ENCODE measurements at regions not wholly inside any gene's neighbourhood (a gene's known extent, or its start where the extent isn't known, plus 50 kb on each side); places are given as distances from the start of the nearest gene placed in this dataset.

DNA sequence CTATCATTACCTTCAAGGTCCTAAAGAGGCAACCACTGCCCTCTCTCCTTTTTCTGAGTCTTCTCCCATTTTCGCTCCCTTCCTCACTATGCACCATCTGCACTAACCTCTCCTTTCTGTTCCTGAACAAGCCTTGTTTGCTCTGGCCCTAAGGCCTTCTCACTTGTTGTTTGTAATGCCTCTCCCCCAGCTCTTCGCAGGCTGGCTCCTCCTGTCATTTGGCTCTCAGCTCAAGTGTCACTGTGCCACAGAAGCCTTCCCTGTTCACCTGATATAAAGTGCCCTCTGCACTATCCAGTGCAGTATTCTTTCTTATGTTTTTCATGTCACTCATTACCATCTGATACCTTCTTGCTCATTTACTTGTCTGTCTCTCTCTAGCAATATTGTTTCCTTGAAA, 303.7 kb downstream of the KCNN2 start:
- no peak for TF ChIP-seq POLR2A (IDR thresholded peaks at IDR 0.05)
- TF ChIP-seq, protein P1, sequence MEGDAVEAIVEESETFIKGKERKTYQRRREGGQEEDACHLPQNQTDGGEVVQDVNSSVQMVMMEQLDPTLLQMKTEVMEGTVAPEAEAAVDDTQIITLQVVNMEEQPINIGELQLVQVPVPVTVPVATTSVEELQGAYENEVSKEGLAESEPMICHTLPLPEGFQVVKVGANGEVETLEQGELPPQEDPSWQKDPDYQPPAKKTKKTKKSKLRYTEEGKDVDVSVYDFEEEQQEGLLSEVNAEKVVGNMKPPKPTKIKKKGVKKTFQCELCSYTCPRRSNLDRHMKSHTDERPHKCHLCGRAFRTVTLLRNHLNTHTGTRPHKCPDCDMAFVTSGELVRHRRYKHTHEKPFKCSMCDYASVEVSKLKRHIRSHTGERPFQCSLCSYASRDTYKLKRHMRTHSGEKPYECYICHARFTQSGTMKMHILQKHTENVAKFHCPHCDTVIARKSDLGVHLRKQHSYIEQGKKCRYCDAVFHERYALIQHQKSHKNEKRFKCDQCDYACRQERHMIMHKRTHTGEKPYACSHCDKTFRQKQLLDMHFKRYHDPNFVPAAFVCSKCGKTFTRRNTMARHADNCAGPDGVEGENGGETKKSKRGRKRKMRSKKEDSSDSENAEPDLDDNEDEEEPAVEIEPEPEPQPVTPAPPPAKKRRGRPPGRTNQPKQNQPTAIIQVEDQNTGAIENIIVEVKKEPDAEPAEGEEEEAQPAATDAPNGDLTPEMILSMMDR (IDR thresholded peaks at IDR 0.05) = no peak
- H3K4me1 ChIP-seq = no peaks in the 10 kb centered on the region
- no peak overlapping the region for H3K27ac ChIP-seq
- H3K4me3 ChIP-seq = no peak overlapping the region
- DNase-seq = no peak
- no peaks in the 10 kb centered on the region for H3K27me3 ChIP-seq
- no peaks in the 10 kb centered on the region for H3K9me3 ChIP-seq
- H3K36me3 ChIP-seq = no peaks in the 10 kb centered on the region

DNA sequence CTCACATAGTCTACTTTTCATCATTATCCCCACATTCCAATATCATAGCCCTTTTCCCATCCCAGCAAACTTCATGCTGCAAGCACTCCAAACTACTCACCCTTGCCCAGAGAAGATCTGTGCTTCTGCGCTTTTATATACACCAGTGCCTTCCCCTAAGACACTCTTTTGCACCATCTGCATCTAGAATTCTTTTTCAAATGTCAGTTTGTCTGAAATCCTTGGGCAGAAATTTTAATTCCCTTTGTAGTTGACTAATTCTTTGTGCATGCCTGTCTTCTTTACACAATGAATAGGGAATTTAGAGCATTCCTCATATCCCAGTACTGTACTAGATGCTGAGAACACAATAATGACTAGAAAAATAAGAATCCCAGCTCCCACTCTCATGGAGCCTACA, 298.9 kb downstream of the KCNN2 start:
- Histone ChIP-seq H3K27ac (no peak overlapping the region), H3K4me1 (no peaks in the 10 kb centered on the region), H3K4me3 (no peak overlapping the region)

GRCh38 chr5:114658194-114658593, 296.3 kb downstream of the KCNN2 start:
- Histone ChIP-seq H3K4me1 (no peaks in the 10 kb centered on the region), H3K4me3 (no peak overlapping the region), H3K27ac (no peak overlapping the region), H3K27me3 (no peaks in the 10 kb centered on the region), H3K9me3 (no peaks in the 10 kb centered on the region), H3K36me3 (no peaks in the 10 kb centered on the region)
- TF ChIP-seq, protein P1 (IDR thresholded peaks at IDR 0.05) = no peak
- no peak for TF ChIP-seq POLR2A (IDR thresholded peaks at IDR 0.05)
- DNase-seq = no peak

More for the DNA sequence above, 298.9 kb downstream of the KCNN2 start:
- no peak for TF ChIP-seq POLR2A (IDR thresholded peaks at IDR 0.05)
- TF ChIP-seq, protein P1 (IDR thresholded peaks at IDR 0.05) = no peak
- H3K27me3 ChIP-seq = no peaks in the 10 kb centered on the region
- H3K36me3 ChIP-seq = no peaks in the 10 kb centered on the region
- DNase-seq = no peak
- no peaks in the 10 kb centered on the region for H3K9me3 ChIP-seq

GRCh38 chr5:114657342-114658130, 295.7 kb downstream of the KCNN2 start:
- Histone ChIP-seq H3K9me3 (no peaks in the 10 kb centered on the region), H3K36me3 (no peaks in the 10 kb centered on the region), H3K4me3 (no peak overlapping the region), H3K4me1 (no peaks in the 10 kb centered on the region), H3K27me3 (no peaks in the 10 kb centered on the region), H3K27ac (no peak overlapping the region)
- TF ChIP-seq, protein P1 (IDR thresholded peaks at IDR 0.05) = no peak
- no peak for TF ChIP-seq POLR2A (IDR thresholded peaks at IDR 0.05)
- no peak for DNase-seq

DNA sequence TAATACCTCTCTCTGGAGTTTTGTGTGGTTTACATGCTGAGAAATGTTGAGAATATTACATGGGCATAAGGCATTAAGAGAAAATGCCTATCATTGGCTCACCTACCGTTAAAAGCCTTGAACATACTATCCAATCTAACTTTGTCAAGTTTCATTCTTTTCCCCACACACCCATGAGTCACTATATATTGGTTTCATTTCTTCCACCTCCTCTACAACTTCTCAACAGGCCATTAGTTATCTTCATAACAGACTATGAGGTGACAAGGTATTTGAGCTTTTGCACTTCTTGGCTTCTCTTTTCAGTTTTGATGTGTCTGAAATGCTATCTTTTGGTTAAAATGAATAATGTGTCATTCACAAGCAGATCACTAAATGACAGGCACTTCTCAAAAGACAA, 288.0 kb downstream of the KCNN2 start:
- Histone ChIP-seq H3K4me1 (no peaks in the 10 kb centered on the region), H3K4me3 (no peak overlapping the region), H3K27me3 (no peaks in the 10 kb centered on the region), H3K27ac (no peak overlapping the region), H3K36me3 (no peaks in the 10 kb centered on the region), H3K9me3 (no peaks in the 10 kb centered on the region)
- DNase-seq = no peak
- TF ChIP-seq POLR2A (IDR thresholded peaks at IDR 0.05) = no peak
- TF ChIP-seq, protein P1 (IDR thresholded peaks at IDR 0.05) = no peak
